Cardiac fibroblast (primary cell): ENCODE measurements at regions not wholly inside any gene's neighbourhood (a gene's known extent, or its start where the extent isn't known, plus 50 kb on each side); places are given as distances from the start of the nearest gene placed in this dataset.

Source experiments
- DNase-seq, 2 donors: peaks; one replicate each; pipeline versions ENCODE4 v3.0.0 to v3.0.0-alpha.2; 2010; ENCODE audit warnings: low read depth in 2 of 2
- H3K4me3 ChIP-seq, 2 donors: replicated peaks in 1 of 2; 1 replicate in 1 of 2; 2 replicates in 1 of 2; pipeline ENCODE4 v1.5.1; 2011; ENCODE audit warnings: low read depth in 2 of 2, low read length in 2 of 2, mild to moderate bottlenecking in 2 of 2, moderate library complexity in 1 of 2
- TF ChIP-seq, protein P1 (sequence below): IDR thresholded peaks from one replicate; pipeline ENCODE4 v1.5.1; 2011; ENCODE audit warnings: low read depth, mild to moderate bottlenecking, low read length, inconsistent platforms

DNA sequence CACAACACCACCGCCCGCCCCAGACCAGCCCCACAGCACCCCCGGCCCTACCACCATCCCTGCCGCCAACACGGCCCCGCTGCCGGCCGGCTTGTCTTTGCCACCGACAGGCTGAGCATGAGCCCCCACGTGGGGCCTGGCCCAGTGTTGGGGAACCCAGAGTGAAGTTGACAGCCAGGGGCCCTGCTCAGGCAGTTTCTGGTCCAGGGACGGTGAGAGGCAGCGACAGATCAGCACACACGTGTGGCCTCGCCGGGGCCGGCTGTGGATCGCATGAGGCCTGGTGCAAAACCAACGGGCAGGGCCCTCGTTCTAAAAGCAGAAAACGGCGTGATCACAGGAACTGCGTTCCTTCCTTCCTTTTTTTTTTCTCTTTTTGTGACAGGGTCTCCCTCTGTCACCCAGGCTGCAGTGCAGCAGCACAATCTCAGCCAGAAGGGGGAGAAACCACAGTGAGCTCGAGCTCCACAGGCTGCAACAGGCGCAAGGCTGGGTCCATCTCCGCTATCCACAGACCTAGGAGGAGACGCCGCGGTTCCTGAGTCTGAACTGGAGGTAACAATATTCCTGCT, 50.5 kb upstream of the FBRSL1 start:
- H3K4me3 ChIP-seq: no peak overlapping the region
- DNase-seq: no peak
- TF ChIP-seq, protein P1, sequence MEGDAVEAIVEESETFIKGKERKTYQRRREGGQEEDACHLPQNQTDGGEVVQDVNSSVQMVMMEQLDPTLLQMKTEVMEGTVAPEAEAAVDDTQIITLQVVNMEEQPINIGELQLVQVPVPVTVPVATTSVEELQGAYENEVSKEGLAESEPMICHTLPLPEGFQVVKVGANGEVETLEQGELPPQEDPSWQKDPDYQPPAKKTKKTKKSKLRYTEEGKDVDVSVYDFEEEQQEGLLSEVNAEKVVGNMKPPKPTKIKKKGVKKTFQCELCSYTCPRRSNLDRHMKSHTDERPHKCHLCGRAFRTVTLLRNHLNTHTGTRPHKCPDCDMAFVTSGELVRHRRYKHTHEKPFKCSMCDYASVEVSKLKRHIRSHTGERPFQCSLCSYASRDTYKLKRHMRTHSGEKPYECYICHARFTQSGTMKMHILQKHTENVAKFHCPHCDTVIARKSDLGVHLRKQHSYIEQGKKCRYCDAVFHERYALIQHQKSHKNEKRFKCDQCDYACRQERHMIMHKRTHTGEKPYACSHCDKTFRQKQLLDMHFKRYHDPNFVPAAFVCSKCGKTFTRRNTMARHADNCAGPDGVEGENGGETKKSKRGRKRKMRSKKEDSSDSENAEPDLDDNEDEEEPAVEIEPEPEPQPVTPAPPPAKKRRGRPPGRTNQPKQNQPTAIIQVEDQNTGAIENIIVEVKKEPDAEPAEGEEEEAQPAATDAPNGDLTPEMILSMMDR: no peak

DNA sequence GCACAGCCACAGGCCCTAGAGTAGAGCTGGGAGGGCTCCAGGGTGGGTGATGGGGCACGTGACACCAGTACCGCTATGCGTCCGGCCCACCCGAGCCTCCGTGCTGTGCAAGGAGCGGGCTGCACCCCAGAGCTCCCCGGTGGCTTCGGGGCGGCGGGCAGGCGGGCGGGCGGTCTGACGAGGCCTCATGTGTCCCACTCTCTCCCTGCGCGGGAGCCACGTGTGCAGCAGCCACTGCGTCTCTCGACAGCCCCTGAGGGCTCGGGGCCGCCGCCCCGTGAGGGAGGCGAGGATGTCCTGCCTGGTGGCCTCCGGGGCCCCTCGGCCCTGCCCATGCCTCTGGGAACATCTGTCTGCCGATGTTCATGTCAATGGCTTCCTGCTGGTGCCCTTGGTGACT, 51.2 kb upstream of the FBRSL1 start:
- H3K4me3 ChIP-seq: no peak overlapping the region
- DNase-seq: no peak
- TF ChIP-seq, protein P1: no peak

DNA sequence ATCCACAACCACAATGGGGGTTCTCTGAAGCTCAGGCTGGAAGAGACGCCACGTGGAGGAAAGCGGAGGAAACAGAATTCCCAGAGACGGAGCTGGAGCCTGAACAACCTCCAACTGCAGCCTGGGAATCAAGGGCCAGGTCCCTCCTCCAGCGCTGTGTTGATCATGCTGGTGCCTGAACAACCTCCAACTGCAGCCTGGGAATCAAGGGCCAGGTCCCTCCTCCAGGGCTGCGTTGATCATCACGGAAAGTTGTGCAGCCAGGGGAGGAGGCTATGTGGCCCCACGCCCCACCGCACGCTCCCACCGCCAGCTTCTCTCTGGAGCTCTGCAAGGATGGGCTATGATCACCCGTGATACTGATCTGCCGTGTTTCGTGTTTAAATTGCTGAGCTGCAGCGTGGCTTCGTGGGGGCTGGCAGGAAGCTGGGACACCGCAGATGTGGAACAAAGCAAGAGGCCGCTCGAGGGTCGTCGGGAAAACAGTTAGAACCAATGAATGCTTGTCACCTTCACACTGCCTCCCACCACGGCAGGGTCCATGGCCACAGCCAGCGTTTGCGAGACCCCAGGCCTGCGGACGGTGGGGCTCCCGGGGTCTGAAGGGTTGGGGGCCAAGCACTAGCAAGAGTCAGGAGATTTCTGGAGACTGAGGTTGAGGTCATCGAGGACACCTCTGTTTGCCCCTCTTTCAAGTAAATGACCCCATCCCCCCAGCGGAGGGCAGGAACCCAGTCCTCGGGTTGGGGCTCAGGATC, 51.8 kb upstream of the FBRSL1 start:
- TF ChIP-seq, protein P1: no peak
- no peak overlapping the region for H3K4me3 ChIP-seq
- DNase-seq: no peak

DNA sequence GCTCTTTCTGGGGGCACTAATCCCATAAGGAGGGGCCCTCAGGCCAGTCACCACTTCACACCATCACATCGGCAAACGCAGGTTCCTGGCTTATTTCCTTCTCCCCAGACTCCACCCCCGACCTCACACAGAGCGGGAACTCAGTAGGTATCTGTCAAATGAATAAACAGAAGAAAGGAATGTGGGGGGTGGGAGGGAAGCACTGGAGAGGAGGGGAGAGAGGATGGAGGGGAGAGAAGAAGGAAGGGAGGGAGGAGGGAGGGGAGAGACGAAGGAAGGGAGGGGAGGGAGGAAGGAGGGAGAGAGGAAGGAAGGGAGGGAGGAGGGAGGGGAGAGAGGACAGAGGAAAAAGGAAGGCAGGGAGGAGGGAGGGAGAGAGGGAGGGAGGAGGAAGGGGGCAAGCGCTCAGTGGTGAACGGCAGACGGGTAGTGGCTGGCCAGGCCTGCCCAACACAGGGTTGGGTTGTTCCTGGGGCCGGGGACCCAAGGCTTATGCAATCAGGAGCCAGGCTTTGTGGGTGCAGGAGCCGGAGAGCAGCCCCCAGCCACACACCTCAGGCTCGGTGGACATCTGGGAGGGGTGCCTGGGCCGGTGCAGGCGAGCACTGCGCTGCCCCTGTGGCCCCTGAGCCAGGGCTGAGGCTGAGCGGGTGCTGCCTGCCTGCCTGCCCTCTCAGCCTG, 52.6 kb upstream of the FBRSL1 start:
- TF ChIP-seq, protein P1: no peak
- H3K4me3 ChIP-seq: no peak overlapping the region
- no peak for DNase-seq

DNA sequence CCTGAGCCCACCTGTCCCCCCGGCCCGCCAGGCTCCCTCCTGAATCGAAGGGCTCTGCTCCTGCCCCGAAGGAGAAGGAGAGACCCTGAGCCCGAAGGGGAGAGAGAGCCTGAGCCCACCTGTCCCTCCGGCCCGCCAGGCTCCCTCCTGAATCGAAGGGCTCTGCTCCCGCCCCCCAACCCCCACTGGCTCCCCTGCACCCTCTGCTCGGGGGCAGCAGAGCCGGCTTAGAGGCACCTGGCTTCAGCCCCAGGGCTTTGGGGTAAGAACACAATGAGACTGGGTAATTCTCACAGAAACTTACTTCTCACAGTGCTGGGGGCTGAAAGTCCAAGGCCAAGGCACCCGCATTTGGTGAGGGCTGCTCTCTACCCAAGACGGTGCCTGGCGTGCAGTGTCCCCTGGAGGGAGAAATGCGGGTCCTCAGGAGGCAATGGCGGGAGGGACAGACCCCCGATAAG, 53.1 kb upstream of the FBRSL1 start:
- no peak for DNase-seq
- TF ChIP-seq, protein P1: no peak
- H3K4me3 ChIP-seq: no peak overlapping the region

DNA sequence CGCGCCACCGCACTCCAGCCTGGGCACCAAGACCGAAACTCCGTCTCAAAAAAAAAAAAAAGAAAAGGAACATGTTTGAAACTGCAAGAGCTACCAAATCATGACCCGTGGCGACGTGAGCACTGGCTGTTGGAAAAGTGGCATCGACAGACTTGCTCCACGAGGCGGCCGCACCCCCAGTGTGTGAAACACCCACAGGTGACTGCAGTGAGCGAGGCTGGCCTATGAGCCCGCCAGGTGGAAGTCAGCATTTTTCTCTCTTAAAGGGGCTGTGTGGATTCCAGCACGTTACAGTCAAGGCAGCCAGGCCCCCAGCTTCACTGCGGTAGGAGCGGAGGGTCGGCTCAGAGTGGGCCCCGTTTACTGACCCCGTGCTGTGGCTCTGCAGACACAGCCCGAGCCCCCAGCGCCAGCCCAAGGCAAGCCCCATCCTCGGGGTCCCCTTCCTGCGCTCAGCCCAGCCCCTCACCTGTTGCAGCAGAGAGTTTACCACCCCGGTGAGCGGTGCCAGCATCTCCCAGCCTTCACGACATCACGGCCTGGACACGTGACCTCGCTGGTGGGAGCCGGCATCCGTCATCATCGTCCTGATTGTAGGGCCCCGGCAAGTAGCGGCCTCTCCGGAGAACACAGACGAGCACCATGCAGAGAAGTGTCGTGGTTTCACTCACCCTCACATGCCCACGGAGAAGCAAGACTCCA, 54.3 kb upstream of the FBRSL1 start:
- H3K4me3 ChIP-seq: no peak overlapping the region
- TF ChIP-seq, protein P1: no peak
- no peak for DNase-seq
